ENCODE measurements at regions not wholly inside any gene's neighbourhood (a gene's known extent, or its start where the extent isn't known, plus 50 kb on each side); places are given as distances from the start of the nearest gene placed in this dataset.

DNA sequence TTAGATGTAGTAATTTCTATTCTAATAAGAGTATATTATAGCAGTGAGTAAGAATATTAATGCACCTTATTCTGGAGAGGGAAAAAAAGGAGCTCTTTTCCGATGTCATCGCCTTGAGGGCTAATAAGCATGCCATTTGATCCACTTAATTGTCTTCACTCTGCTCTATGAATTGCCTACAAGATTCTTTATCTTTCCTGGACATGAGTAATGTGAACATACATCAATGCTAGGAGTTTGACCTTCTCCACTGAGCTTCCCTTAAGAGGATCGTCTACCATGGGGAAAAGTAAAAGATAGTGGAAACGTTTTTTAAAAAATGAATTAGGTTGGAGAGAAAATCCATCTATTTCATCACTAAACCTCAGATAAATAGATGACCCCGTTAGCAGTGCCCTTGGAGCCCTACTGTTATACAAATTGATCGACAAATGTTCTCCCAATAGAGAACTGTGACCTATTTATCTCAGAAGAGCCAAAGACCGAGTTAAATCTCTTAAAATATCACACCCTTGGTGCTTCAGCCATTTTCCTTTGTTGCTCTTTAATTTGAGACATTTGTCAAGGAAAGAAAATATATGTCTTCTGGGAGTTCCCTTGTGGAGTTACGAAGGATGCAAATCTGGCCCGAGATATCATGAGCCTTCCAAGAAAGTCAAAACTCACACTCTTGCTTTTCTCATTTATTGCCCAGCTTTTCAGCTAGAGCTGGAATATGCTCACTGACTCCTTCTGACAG is 898.5 kb downstream of the KCNJ2 start:
- H3K4me2 ChIP-seq (ENCODE audit: insufficient read depth, low read length) = no peak overlapping the region
- no peak overlapping the region for H3K9ac ChIP-seq (replicated peaks; ENCODE audit: extremely low read depth, insufficient read depth, low read length)
- FAIRE-seq (no peak), DNase-seq (ENCODE audit: low read depth, low spot score) (no peak)
- H3K9me3 ChIP-seq (replicated peaks; ENCODE audit: control insufficient read depth, insufficient read depth, low read length) = peaks cover 3% of the 10 kb centered on the region
- H3K79me2 ChIP-seq (ENCODE audit: control insufficient read depth, insufficient read depth, low read length) = no peaks in the 10 kb centered on the region
- H3K4me1 ChIP-seq (ENCODE audit: control insufficient read depth, extremely low read depth, insufficient read depth, low read length) = no peaks in the 10 kb centered on the region
- TF ChIP-seq, protein P1, sequence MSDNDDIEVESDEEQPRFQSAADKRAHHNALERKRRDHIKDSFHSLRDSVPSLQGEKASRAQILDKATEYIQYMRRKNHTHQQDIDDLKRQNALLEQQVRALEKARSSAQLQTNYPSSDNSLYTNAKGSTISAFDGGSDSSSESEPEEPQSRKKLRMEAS (IDR thresholded peaks at IDR 0.05; ENCODE audit: insufficient read depth, insufficient read length) = no peak
- TF ChIP-seq FOS (IDR thresholded peaks at IDR 0.05; ENCODE audit: borderline replicate concordance, insufficient read depth, low read length) (no peak), MYC (IDR thresholded peaks at IDR 0.05; ENCODE audit: low read depth, low read length) (no peak), EZH2 (IDR thresholded peaks at IDR 0.05; ENCODE audit: borderline replicate concordance, low read depth, low read length, severe bottlenecking) (no peak), POLR2AphosphoS5 (IDR thresholded peaks at IDR 0.05; ENCODE audit: insufficient read depth, low read depth, low read length) (no peak), JUN (IDR thresholded peaks at IDR 0.05; ENCODE audit: borderline replicate concordance, insufficient read depth, insufficient read length, low read depth) (no peak), POLR2A (IDR thresholded peaks at IDR 0.05; ENCODE audit: low read depth, low read length) (no peak), GATA2 (IDR thresholded peaks at IDR 0.05; ENCODE audit: insufficient read depth, insufficient read length, low read depth, low read length) (no peak)
- TF ChIP-seq, protein P2, sequence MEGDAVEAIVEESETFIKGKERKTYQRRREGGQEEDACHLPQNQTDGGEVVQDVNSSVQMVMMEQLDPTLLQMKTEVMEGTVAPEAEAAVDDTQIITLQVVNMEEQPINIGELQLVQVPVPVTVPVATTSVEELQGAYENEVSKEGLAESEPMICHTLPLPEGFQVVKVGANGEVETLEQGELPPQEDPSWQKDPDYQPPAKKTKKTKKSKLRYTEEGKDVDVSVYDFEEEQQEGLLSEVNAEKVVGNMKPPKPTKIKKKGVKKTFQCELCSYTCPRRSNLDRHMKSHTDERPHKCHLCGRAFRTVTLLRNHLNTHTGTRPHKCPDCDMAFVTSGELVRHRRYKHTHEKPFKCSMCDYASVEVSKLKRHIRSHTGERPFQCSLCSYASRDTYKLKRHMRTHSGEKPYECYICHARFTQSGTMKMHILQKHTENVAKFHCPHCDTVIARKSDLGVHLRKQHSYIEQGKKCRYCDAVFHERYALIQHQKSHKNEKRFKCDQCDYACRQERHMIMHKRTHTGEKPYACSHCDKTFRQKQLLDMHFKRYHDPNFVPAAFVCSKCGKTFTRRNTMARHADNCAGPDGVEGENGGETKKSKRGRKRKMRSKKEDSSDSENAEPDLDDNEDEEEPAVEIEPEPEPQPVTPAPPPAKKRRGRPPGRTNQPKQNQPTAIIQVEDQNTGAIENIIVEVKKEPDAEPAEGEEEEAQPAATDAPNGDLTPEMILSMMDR (IDR thresholded peaks at IDR 0.05; ENCODE audit: extremely low read depth in 1 of 2, insufficient read depth in 1 of 2, low read depth in 1 of 2, low read length in 2 of 2) = no peak
- no peak overlapping the region for H3K4me3 ChIP-seq (replicated peaks in 1 of 3; ENCODE audit: insufficient read depth in 1 of 3, low read depth in 1 of 3, low read length in 3 of 3)
- ChIA-PET CTCF (no interaction called here), POLR2A (no interaction called here)
- dilution Hi-C loops (cut with MboI; ENCODE audit: extremely low pct_ligation_motif_present, low sequenced_read_pairs) = no loop called here
- no peak overlapping the region for H3K27ac ChIP-seq (ENCODE audit: insufficient read depth, low read depth, low read length)
- H3K27me3 ChIP-seq (ENCODE audit: control insufficient read depth in 2 of 2, insufficient read depth in 2 of 2, low read length in 2 of 2) = no peaks in the 10 kb centered on the region
- no peak overlapping the region for H2AFZ ChIP-seq (ENCODE audit: low read depth, low read length)
- no peaks in the 10 kb centered on the region for H4K20me1 ChIP-seq (replicated peaks; ENCODE audit: control insufficient read depth, extremely low read depth, insufficient read depth, low read length)
- no peaks in the 10 kb centered on the region for H3K9me1 ChIP-seq (replicated peaks; ENCODE audit: control insufficient read depth, extremely low read depth, insufficient read depth, low read length)
- intact Hi-C loops (cut with micrococcal nuclease) = no loop called here
- H3K36me3 ChIP-seq (ENCODE audit: control insufficient read depth in 2 of 2, extremely low read depth in 1 of 2, insufficient read depth in 2 of 2, low read length in 2 of 2) = no peaks in the 10 kb centered on the region
- BruUV-seq (replicated peaks) = no TSS peak

Measured in endothelial cell of umbilical vein (primary cell).